ENCODE measurements at regions not wholly inside any gene's neighbourhood (a gene's known extent, or its start where the extent isn't known, plus 50 kb on each side); places are given as distances from the start of the nearest gene placed in this dataset.
"Not testable (repeated sequence)": the region's sequence is repeated elsewhere in the genome, so short reads cannot be mapped to it uniquely, and the experiment has no call there.

GRCh38 chr21:36261459-36261858 is 58.5 kb upstream of the MORC3 start:
- Histone ChIP-seq H3K9me3 (replicated peaks; ENCODE audit: control insufficient read depth, low read depth, low read length) (no peaks in the 10 kb centered on the region), H3K4me3 (ENCODE audit: low read length) (no peak overlapping the region), H3K4me1 (ENCODE audit: control insufficient read depth, insufficient read depth, low read length) (peaks cover 2% of the 10 kb centered on the region), H3K27ac (ENCODE audit: low read length) (no peak overlapping the region), H3K36me3 (ENCODE audit: control insufficient read depth, insufficient read depth, low read length) (peaks cover 20% of the 10 kb centered on the region), H3K27me3 (ENCODE audit: control insufficient read depth, insufficient read depth, low read length) (no peaks in the 10 kb centered on the region)
- 100% methylated on average over 1 of the region's 5 CpGs for WGBS (ENCODE audit: insufficient coverage)
- DNase-seq, result no peak

- DNase-seq, result no peak
- no peaks in the 10 kb centered on the region for H3K27me3 ChIP-seq (ENCODE audit: control insufficient read depth, insufficient read depth, low read length)
- WGBS (ENCODE audit: insufficient coverage), result no CpG with 5 or more reads among the region's 8 CpGs
- no peaks in the 10 kb centered on the region for H3K9me3 ChIP-seq (replicated peaks; ENCODE audit: control insufficient read depth, low read depth, low read length)
- no peak overlapping the region for H3K4me3 ChIP-seq (ENCODE audit: low read length)
- no peak overlapping the region for H3K27ac ChIP-seq (ENCODE audit: low read length)
- peaks cover 15% of the 10 kb centered on the region for H3K36me3 ChIP-seq (ENCODE audit: control insufficient read depth, insufficient read depth, low read length)
- H3K4me1 ChIP-seq (ENCODE audit: control insufficient read depth, insufficient read depth, low read length), result peaks cover 2% of the 10 kb centered on the region
Measured at GRCh38 chr21:36263797-36264196, 56.2 kb upstream of the MORC3 start.

- Histone ChIP-seq H3K36me3 (ENCODE audit: control insufficient read depth, insufficient read depth, low read length) (peaks cover 15% of the 10 kb centered on the region), H3K9me3 (replicated peaks; ENCODE audit: control insufficient read depth, low read depth, low read length) (no peaks in the 10 kb centered on the region), H3K4me1 (ENCODE audit: control insufficient read depth, insufficient read depth, low read length) (no peaks in the 10 kb centered on the region), H3K27me3 (ENCODE audit: control insufficient read depth, insufficient read depth, low read length) (no peaks in the 10 kb centered on the region), H3K4me3 (ENCODE audit: low read length) (no peak overlapping the region), H3K27ac (ENCODE audit: low read length) (no peak overlapping the region)
- DNase-seq, result no peak
- 86% methylated on average over 6 of the region's 9 CpGs for WGBS (ENCODE audit: insufficient coverage)
Measured at GRCh38 chr21:36265431-36265830, 54.6 kb upstream of the MORC3 start.

GRCh38 chr21:36267828-36268227 is 52.2 kb upstream of the MORC3 start:
- not testable (repeated sequence) for H3K4me1 ChIP-seq (ENCODE audit: control insufficient read depth, insufficient read depth, low read length); H3K9me3 ChIP-seq (replicated peaks; ENCODE audit: control insufficient read depth, low read depth, low read length); H3K36me3 ChIP-seq (ENCODE audit: control insufficient read depth, insufficient read depth, low read length); H3K27me3 ChIP-seq (ENCODE audit: control insufficient read depth, insufficient read depth, low read length); DNase-seq; H3K27ac ChIP-seq (ENCODE audit: low read length); H3K4me3 ChIP-seq (ENCODE audit: low read length)
- 86% methylated on average over 4 of the region's 6 CpGs for WGBS (ENCODE audit: insufficient coverage)

- H3K9me3 ChIP-seq (replicated peaks; ENCODE audit: control insufficient read depth, low read depth, low read length); H3K36me3 ChIP-seq (ENCODE audit: control insufficient read depth, insufficient read depth, low read length); H3K27me3 ChIP-seq (ENCODE audit: control insufficient read depth, insufficient read depth, low read length); H3K4me1 ChIP-seq (ENCODE audit: control insufficient read depth, insufficient read depth, low read length); DNase-seq; H3K27ac ChIP-seq (ENCODE audit: low read length); H3K4me3 ChIP-seq (ENCODE audit: low read length): not testable (repeated sequence)
- WGBS (ENCODE audit: insufficient coverage), result 100% methylated on average over 1 of the region's 4 CpGs
Measured at GRCh38 chr21:36268264-36268663, 51.7 kb upstream of the MORC3 start.

Data from muscle of leg (tissue), 3 donors.